ENCODE measurements at regions not wholly inside any gene's neighbourhood (a gene's known extent, or its start where the extent isn't known, plus 50 kb on each side); places are given as distances from the start of the nearest gene placed in this dataset.

- no peak for TF ChIP-seq CTCF (IDR thresholded peaks at IDR 0.05)
- TF ChIP-seq POLR2A (IDR thresholded peaks at IDR 0.05): no peak
These were observed 54.6 kb upstream of the RWDD3 start for GRCh38 chr1:95179205-95179986.

All from Peyer's patch (tissue), 4 donors.